Activated CD8-positive, alpha-beta T cell treated with anti-CD3 and anti-CD28 coated beads for 36 hours (primary cell): ENCODE measurements at regions not wholly inside any gene's neighbourhood (a gene's known extent, or its start where the extent isn't known, plus 50 kb on each side); places are given as distances from the start of the nearest gene placed in this dataset.

ENCODE experiments used
- ATAC-seq: fragments of 200-7000 bp; cut with Tn5 transposase; one replicate; pipeline ENCODE4 v1.10.0; 2021; ENCODE audit warnings: mild to moderate bottlenecking, moderate library complexity
- CTCF ChIA-PET: fragments of 350-600 bp; sonication (Branson Sonifier 250); formaldehyde crosslinking; loops from one replicate; lab custom pipeline; 2021; ENCODE audit warnings: antibody characterized with exemption; lab: Charles Lee
- POLR2A ChIA-PET: fragments of 350-600 bp; sonication (Branson Sonifier 250); formaldehyde crosslinking; loops from one replicate; lab custom pipeline; 2021; ENCODE audit warnings: antibody characterized with exemption; lab: Charles Lee
- DNase-seq: peaks from one replicate; pipeline ENCODE4 v3.0.0-alpha.2; 2020
- H3K27ac Mint-ChIP-seq: one replicate; pipeline ENCODE4 v1.8.0; 2021; ENCODE audit warnings: mild to moderate bottlenecking, mixed read lengths
- H3K27me3 Mint-ChIP-seq: one replicate; pipeline ENCODE4 v1.8.0; 2021; ENCODE audit warnings: mixed read lengths
- H3K36me3 Mint-ChIP-seq: one replicate; pipeline ENCODE4 v1.8.0; 2021; ENCODE audit warnings: low read depth, mixed read lengths
- H3K4me1 Mint-ChIP-seq: one replicate; pipeline ENCODE4 v1.8.0; 2021; ENCODE audit warnings: low read depth, mixed read lengths
- H3K4me3 Mint-ChIP-seq: one replicate; pipeline ENCODE4 v1.8.0; 2021; ENCODE audit warnings: mild to moderate bottlenecking, moderate library complexity, mixed read lengths
- H3K9me3 Mint-ChIP-seq: one replicate; pipeline ENCODE4 v1.8.0; 2021; ENCODE audit warnings: mixed read lengths
- CTCF ChIP-seq: fragments of 200-600 bp; IDR thresholded peaks from one replicate; pipeline ENCODE4 v1.8.0; 2022; ENCODE audit warnings: antibody characterized with exemption, mild to moderate bottlenecking
- intact Hi-C: fragments of 100-400 bp; cut with micrococcal nuclease; formaldehyde crosslinking; loops from one replicate; pipeline ENCODE4 v1.10.0; 2022

GRCh38 chr11:15665368-15665871 lies 550.7 kb downstream of the INSC start:
- Mint-ChIP-seq H3K27ac (no peak overlapping the region), H3K9me3 (no peaks in the 10 kb centered on the region), H3K4me1 (no peaks in the 10 kb centered on the region), H3K27me3 (peaks cover 4% of the 10 kb centered on the region), H3K4me3 (no peak overlapping the region), H3K36me3 (no peaks in the 10 kb centered on the region)
- no peak for ATAC-seq
- no peak for TF ChIP-seq CTCF
- no peak for DNase-seq
- ChIA-PET POLR2A (no interaction called here), CTCF (no interaction called here)
- intact Hi-C loops: no loop called here

- no peaks in the 10 kb centered on the region for H3K36me3 Mint-ChIP-seq
- ATAC-seq (no peak), DNase-seq (no peak)
- CTCF ChIA-PET: no interaction called here
- intact Hi-C loops: no loop called here
- no peaks in the 10 kb centered on the region for H3K4me1 Mint-ChIP-seq
- POLR2A ChIA-PET: no interaction called here
- H3K27me3 Mint-ChIP-seq: peaks cover 4% of the 10 kb centered on the region
- no peak overlapping the region for H3K4me3 Mint-ChIP-seq
- H3K9me3 Mint-ChIP-seq: no peaks in the 10 kb centered on the region
- H3K27ac Mint-ChIP-seq: no peak overlapping the region
- no peak for TF ChIP-seq CTCF
Measured at GRCh38 chr11:15667127-15667725, 552.5 kb downstream of the INSC start.

GRCh38 chr11:15668718-15669117 lies 554.0 kb downstream of the INSC start:
- intact Hi-C loops: no loop called here
- ATAC-seq (no peak), DNase-seq (no peak)
- H3K9me3 Mint-ChIP-seq: no peaks in the 10 kb centered on the region
- H3K4me3 Mint-ChIP-seq: no peak overlapping the region
- TF ChIP-seq CTCF: no peak
- no peaks in the 10 kb centered on the region for H3K4me1 Mint-ChIP-seq
- CTCF ChIA-PET: no interaction called here
- H3K27me3 Mint-ChIP-seq: peaks cover 2% of the 10 kb centered on the region
- POLR2A ChIA-PET: no interaction called here
- H3K36me3 Mint-ChIP-seq: no peaks in the 10 kb centered on the region
- no peak overlapping the region for H3K27ac Mint-ChIP-seq

GRCh38 chr11:15670520-15671070 lies 555.9 kb downstream of the INSC start:
- H3K4me3 Mint-ChIP-seq: no peak overlapping the region
- ChIA-PET POLR2A (no interaction called here), CTCF (no interaction called here)
- no peaks in the 10 kb centered on the region for H3K36me3 Mint-ChIP-seq
- DNase-seq (no peak), ATAC-seq (no peak)
- TF ChIP-seq CTCF: no peak
- peaks cover 2% of the 10 kb centered on the region for H3K27me3 Mint-ChIP-seq
- intact Hi-C loops: no loop called here
- no peaks in the 10 kb centered on the region for H3K4me1 Mint-ChIP-seq
- no peak overlapping the region for H3K27ac Mint-ChIP-seq
- H3K9me3 Mint-ChIP-seq: no peaks in the 10 kb centered on the region

- intact Hi-C loops: no loop called here
- peaks cover 2% of the 10 kb centered on the region for H3K27me3 Mint-ChIP-seq
Measured at GRCh38 chr11:15671216-15671615, 556.5 kb downstream of the INSC start.

More at GRCh38 chr11:15671216-15671615, 556.5 kb downstream of the INSC start:
- no peak for DNase-seq
- Mint-ChIP-seq H3K4me3 (no peak overlapping the region), H3K4me1 (no peaks in the 10 kb centered on the region), H3K9me3 (peaks cover 3% of the 10 kb centered on the region), H3K27ac (no peak overlapping the region), H3K36me3 (no peaks in the 10 kb centered on the region)
- no peak for ATAC-seq
- CTCF ChIA-PET: no interaction called here
- POLR2A ChIA-PET: no interaction called here
- no peak for TF ChIP-seq CTCF
